HPDE6-E6E7 (cell line): ENCODE measurements at regions not wholly inside any gene's neighbourhood (a gene's known extent, or its start where the extent isn't known, plus 50 kb on each side); places are given as distances from the start of the nearest gene placed in this dataset.
A peak's percentile ranks its signal among the peaks of the same experiment; 100 is the strongest.

Experiments
- DNase-seq: peaks from one replicate; pipeline ENCODE4 v3.0.0; 2011; ENCODE audit warnings: missing footprints; ENCODE audit errors: extremely low spot score

DNA sequence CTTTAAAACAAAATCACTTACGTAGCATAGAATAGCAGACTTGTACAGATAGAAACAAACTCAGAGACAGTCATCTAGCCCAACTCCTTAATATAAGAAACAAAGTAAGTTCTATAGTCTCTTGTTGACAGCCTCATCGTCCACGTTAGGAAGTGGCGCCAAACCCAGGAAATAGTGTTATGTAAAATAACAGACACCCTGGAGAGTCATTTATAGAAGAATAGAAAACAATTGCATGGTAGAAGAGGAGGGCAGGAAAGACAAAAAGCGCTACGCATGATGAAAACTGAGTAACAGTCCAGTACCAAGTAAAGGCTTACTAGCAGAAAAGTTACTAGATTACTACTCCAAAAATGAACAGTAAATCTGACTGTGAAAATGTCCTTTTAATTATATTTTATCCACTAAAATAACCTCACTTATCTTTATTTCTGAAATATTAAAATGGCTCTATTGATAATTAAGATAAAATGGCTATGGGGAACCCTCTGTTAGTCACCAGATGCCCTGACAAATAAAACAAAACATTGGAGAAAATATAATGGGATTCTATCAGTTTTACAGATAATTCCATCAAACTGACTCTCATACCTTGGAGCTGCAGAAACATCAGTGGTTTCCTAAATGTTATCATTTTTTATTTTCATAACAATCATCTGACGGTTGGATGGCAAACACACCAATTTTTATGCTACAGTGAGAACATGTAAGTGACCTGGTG lies 434.0 kb upstream of the C9orf72 start:
- no peak for DNase-seq

- no peak for DNase-seq
Observed at GRCh38 chr9:28014212-28014611, 440.9 kb upstream of the C9orf72 start.

- no peak for DNase-seq
Observed at GRCh38 chr9:28024676-28025075, 451.4 kb upstream of the C9orf72 start.

- no peak for DNase-seq
Observed at GRCh38 chr9:28025186-28025585, 451.9 kb upstream of the C9orf72 start.

GRCh38 chr9:28031521-28032267 lies 458.4 kb upstream of the C9orf72 start:
- no peak for DNase-seq

DNA sequence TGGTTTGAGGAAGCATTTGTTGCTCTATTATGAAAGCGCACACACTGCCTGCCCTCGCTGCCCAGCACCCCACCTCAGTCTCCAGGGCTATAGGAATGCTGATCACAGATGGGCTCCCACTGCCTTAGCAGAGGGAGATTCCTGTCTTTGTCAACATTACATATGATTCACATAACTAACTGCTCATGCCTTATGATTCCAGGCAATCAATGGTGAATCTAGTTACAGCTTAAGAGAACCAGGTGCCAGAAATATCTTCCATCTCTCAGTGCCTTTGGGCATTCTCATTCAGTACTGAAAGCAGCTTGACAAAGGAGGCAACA lies 458.9 kb upstream of the C9orf72 start:
- no peak for DNase-seq

- no peak for DNase-seq
Observed at GRCh38 chr9:28034242-28034641, 461.0 kb upstream of the C9orf72 start.

GRCh38 chr9:28037968-28038367 lies 464.7 kb upstream of the C9orf72 start:
- no peak for DNase-seq

GRCh38 chr9:28045051-28045450 lies 471.8 kb upstream of the C9orf72 start:
- DNase-seq = no peak

DNA sequence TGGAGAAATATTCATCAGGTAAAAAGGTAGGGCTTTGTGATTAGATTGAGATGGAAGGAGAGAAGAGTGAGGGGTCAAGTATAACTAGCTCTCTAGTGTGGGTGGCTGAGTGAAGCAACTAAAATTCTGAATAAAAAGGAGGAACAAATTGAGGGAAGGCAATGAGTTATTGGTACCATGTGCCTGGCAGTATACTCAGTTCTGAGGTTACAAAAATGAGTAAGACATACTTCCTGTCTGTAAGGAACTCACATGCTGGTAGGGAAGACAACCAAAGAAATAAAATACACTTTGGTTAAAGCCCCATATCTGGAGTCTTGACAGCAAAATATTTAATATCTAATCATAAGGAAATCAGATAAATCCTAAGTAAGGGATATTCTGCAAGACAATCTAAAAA lies 476.8 kb upstream of the C9orf72 start:
- DNase-seq = no peak

- DNase-seq = no peak
Observed at GRCh38 chr9:28050941-28051340, 477.7 kb upstream of the C9orf72 start.

DNA sequence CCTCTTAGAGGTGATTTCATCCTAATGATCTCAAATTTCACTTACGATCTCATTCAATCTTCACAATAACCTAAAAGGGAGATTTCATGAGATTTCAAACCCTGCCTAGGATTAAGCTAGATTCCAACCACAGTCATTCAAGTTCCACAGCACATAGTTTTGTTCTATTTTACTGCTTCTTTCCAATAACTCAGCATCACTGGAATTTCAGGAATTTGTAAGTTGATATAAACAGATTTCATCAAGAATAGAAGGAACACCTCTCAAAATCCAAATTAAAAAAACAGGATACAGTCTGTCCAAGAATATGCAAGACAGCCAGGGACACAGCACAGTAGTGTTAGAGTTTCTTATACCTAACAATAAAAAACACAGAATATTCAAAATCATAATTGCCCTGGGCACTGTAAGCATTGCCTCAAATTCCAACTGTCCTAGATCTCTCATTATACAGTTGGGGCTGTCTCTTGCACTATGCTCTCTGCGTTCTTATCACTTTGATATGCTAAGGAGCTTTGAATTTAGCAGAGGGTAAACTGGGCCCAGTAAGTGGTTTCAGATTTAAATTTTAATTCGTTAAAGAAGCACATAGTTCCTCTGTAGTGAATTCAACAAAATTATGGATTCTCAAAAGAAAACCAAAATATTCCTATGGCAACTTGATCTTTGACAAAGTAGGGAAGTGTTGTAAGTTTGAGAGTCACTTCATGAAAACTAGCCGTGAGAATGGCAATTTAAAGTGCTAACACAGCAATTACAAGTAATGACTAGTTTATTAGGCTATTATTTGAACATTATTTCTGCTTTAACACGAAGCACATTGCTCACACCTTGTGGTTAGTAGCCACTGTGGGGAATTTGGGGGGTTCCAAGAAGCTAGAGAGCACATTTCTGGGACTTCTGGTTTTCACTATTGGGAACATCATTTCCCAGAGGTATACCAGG lies 478.6 kb upstream of the C9orf72 start:
- DNase-seq = no peak

GRCh38 chr9:28053096-28053777 lies 480.0 kb upstream of the C9orf72 start:
- no peak for DNase-seq

GRCh38 chr9:28056006-28056405 lies 482.7 kb upstream of the C9orf72 start:
- DNase-seq = no peak

GRCh38 chr9:28056466-28056865 lies 483.2 kb upstream of the C9orf72 start:
- DNase-seq = no peak

- DNase-seq = no peak
Observed at GRCh38 chr9:28059192-28059591, 485.9 kb upstream of the C9orf72 start.

DNA sequence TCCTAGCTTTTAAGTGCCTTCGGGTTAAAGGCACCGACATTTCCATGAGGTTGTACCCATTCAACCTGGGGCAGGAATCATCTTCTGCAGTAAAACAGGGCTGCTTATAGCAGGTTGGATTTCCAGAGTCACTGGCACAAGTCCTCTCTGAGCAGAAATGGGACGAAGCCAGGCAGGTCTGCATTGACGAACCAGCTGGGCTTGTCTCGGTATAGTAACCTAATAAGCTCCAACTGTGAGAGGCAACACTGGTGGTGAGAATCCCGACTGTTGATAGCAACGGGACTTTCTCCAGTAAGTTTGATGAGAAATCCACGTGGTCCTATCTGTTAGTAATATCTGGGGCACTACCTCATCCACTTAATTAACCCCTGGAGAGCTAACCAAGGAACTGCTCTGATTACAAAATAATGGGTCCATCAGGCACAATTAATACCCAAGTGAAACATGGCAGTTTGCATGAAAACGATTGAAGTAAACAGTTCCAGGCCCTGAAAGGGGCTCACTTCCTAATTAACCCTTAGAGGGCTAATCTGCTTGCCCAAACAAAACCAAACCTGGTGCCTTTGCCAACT lies 491.0 kb upstream of the C9orf72 start:
- DNase-seq = no peak

- DNase-seq = peak; percentile 12
Observed at GRCh38 chr9:28073270-28073669, 500.0 kb upstream of the C9orf72 start.

DNA sequence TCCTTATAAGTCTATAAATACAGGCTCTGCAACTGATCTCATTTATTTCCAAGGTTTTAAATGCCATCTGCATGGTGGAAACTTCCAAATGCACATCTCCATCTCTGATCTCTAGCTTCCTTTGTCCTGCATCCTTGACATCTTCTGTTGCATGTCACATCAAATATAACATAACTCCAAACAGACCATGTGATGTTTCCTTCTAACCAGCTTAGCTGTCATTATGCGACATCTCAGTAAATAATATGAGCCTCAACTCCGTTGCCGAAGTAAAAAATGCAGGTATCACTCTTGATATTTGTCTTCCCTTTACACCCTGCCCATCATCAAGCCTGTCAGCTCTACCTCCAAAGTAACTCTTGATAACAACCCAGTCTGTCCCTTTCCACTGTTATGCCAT lies 506.4 kb upstream of the C9orf72 start:
- DNase-seq = no peak

- DNase-seq = no peak
Observed at GRCh38 chr9:28082671-28083070, 509.4 kb upstream of the C9orf72 start.

DNA sequence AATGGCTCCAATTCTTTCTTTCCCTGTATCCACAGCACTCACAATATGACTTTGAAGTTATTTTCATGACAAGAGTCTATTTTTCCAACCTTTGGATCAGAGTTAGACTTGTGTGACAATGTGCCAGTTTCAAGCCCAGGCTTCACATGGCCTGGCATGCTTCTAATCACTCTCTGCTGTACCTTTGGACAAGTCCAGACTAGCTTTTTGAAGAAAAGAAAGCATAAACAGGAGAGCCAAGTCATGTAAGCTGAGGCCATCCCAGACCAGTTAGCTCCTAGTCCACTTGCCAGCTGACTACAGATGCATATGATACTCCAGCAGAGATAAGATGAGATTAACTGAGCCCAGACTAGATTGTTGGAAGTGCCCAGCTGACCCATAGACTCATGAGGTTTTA lies 513.6 kb upstream of the C9orf72 start:
- peak; percentile 28 for DNase-seq
